ENCODE measurements at regions not wholly inside any gene's neighbourhood (a gene's known extent, or its start where the extent isn't known, plus 50 kb on each side); places are given as distances from the start of the nearest gene placed in this dataset.

- CTCF ChIA-PET = interaction anchor here (0.7 kb wide), 1 partner anchor 123 kb away, joined by 3 read pairs; no protein-coding TSS in a partner anchor
These were observed 85.4 kb upstream of the TUBA3C start for GRCh38 chr13:19266979-19267378.

GRCh38 chr13:19264711-19265110 lies 83.1 kb upstream of the TUBA3C start:
- ATAC-seq = no peak

More at GRCh38 chr13:19266979-19267378, 85.4 kb upstream of the TUBA3C start:
- no peak overlapping the region for H3K27ac Mint-ChIP-seq
- H3K4me1 Mint-ChIP-seq = no peaks in the 10 kb centered on the region
- no peak overlapping the region for H3K4me3 Mint-ChIP-seq
- H3K9me3 ChIP-seq (ENCODE audit: control insufficient read depth in 2 of 3, low read length in 3 of 3) = no peaks in the 10 kb centered on the region
- intact Hi-C loops (cut with micrococcal nuclease) = no loop called here
- H3K4me3 ChIP-seq (ENCODE audit: low read length) = no peak overlapping the region
- H3K36me3 Mint-ChIP-seq = no peaks in the 10 kb centered on the region
- peaks cover 0 to 7% (median 2%) of the 10 kb centered on the region in 11 donors for H3K9me3 Mint-ChIP-seq
- H3K4me1 ChIP-seq (ENCODE audit: control insufficient read depth in 2 of 2, insufficient read depth in 2 of 2, low read length in 2 of 2) = no peaks in the 10 kb centered on the region
- ATAC-seq = no peak
- peaks cover 0 to 29% (median 12%) of the 10 kb centered on the region in 5 donors for H3K27me3 Mint-ChIP-seq
- POLR2A ChIA-PET = no interaction called here
- no peaks in the 10 kb centered on the region for H3K36me3 ChIP-seq (ENCODE audit: control insufficient read depth in 2 of 3, insufficient read depth in 3 of 3, low read length in 3 of 3)
- DNase-seq = no peak
- no peaks in the 10 kb centered on the region for H3K27me3 ChIP-seq (ENCODE audit: control insufficient read depth in 2 of 2, insufficient read depth in 2 of 2, low read length in 2 of 2)
- no peak overlapping the region for H3K27ac ChIP-seq (ENCODE audit: low read depth, low read length)

GRCh38 chr13:19252381-19252780 lies 70.8 kb upstream of the TUBA3C start:
- no peaks in the 10 kb centered on the region for H3K4me1 ChIP-seq (ENCODE audit: control insufficient read depth in 2 of 2, insufficient read depth in 2 of 2, low read length in 2 of 2)
- ChIA-PET CTCF (no interaction called here), POLR2A (no interaction called here)
- H3K27ac Mint-ChIP-seq = no peak overlapping the region
- intact Hi-C loops (cut with micrococcal nuclease) = no loop called here
- no peaks in the 10 kb centered on the region for H3K36me3 ChIP-seq (ENCODE audit: control insufficient read depth in 2 of 3, insufficient read depth in 3 of 3, low read length in 3 of 3)
- no peak overlapping the region for H3K4me3 Mint-ChIP-seq
- DNase-seq = no peak
- no peaks in the 10 kb centered on the region for H3K4me1 Mint-ChIP-seq
- no peaks in the 10 kb centered on the region for H3K27me3 ChIP-seq (ENCODE audit: control insufficient read depth in 2 of 2, insufficient read depth in 2 of 2, low read length in 2 of 2)
- peaks cover 3 to 27% (median 11%) of the 10 kb centered on the region in 11 donors for H3K9me3 Mint-ChIP-seq
- peaks cover 0 to 15% (median 0%) of the 10 kb centered on the region in 5 donors for H3K27me3 Mint-ChIP-seq
- no peak overlapping the region for H3K27ac ChIP-seq (ENCODE audit: low read depth, low read length)
- no peak for ATAC-seq
- H3K4me3 ChIP-seq (ENCODE audit: low read length) = no peak overlapping the region
- H3K36me3 Mint-ChIP-seq = no peaks in the 10 kb centered on the region
- peaks cover 0 to 6% (median 0%) of the 10 kb centered on the region in 3 experiments for H3K9me3 ChIP-seq (ENCODE audit: control insufficient read depth in 2 of 3, low read length in 3 of 3)

More at GRCh38 chr13:19264711-19265110, 83.1 kb upstream of the TUBA3C start:
- Histone ChIP-seq H3K4me1 (ENCODE audit: control insufficient read depth in 2 of 2, insufficient read depth in 2 of 2, low read length in 2 of 2) (no peaks in the 10 kb centered on the region), H3K27ac (ENCODE audit: low read depth, low read length) (no peak overlapping the region), H3K4me3 (ENCODE audit: low read length) (no peak overlapping the region), H3K36me3 (ENCODE audit: control insufficient read depth in 2 of 3, insufficient read depth in 3 of 3, low read length in 3 of 3) (no peaks in the 10 kb centered on the region), H3K27me3 (ENCODE audit: control insufficient read depth in 2 of 2, insufficient read depth in 2 of 2, low read length in 2 of 2) (no peaks in the 10 kb centered on the region), H3K9me3 (ENCODE audit: control insufficient read depth in 2 of 3, low read length in 3 of 3) (no peaks in the 10 kb centered on the region)
- H3K36me3 Mint-ChIP-seq = no peaks in the 10 kb centered on the region
- intact Hi-C loops (cut with micrococcal nuclease) = no loop called here
- peaks cover 0 to 23% (median 11%) of the 10 kb centered on the region in 5 donors for H3K27me3 Mint-ChIP-seq
- DNase-seq = no peak
- ChIA-PET CTCF (no interaction called here), POLR2A (no interaction called here)
- H3K4me3 Mint-ChIP-seq = no peak overlapping the region
- H3K4me1 Mint-ChIP-seq = no peaks in the 10 kb centered on the region
- peaks cover 0 to 4% (median 0%) of the 10 kb centered on the region in 11 donors for H3K9me3 Mint-ChIP-seq
- no peak overlapping the region for H3K27ac Mint-ChIP-seq

GRCh38 chr13:19239114-19239860 lies 57.7 kb upstream of the TUBA3C start:
- ChIA-PET CTCF (no interaction called here), POLR2A (no interaction called here)
- ATAC-seq = no peak
- Mint-ChIP-seq H3K27me3 (peaks cover 0 to 34% (median 5%) of the 10 kb centered on the region in 5 donors), H3K9me3 (peaks cover 0 to 9% (median 0%) of the 10 kb centered on the region in 11 donors), H3K4me3 (no peak overlapping the region), H3K36me3 (no peaks in the 10 kb centered on the region), H3K4me1 (no peaks in the 10 kb centered on the region), H3K27ac (no peak overlapping the region)
- Histone ChIP-seq H3K4me1 (ENCODE audit: control insufficient read depth in 2 of 2, insufficient read depth in 2 of 2, low read length in 2 of 2) (no peaks in the 10 kb centered on the region), H3K4me3 (ENCODE audit: low read length) (no peak overlapping the region), H3K27ac (ENCODE audit: low read depth, low read length) (no peak overlapping the region), H3K27me3 (ENCODE audit: control insufficient read depth in 2 of 2, insufficient read depth in 2 of 2, low read length in 2 of 2) (no peaks in the 10 kb centered on the region), H3K9me3 (ENCODE audit: control insufficient read depth in 2 of 3, low read length in 3 of 3) (no peaks in the 10 kb centered on the region), H3K36me3 (ENCODE audit: control insufficient read depth in 2 of 3, insufficient read depth in 3 of 3, low read length in 3 of 3) (no peaks in the 10 kb centered on the region)
- no peak for DNase-seq
- intact Hi-C loops (cut with micrococcal nuclease) = no loop called here
